Astrocyte (in vitro differentiated cells and primary cell): ENCODE measurements at regions not wholly inside any gene's neighbourhood (a gene's known extent, or its start where the extent isn't known, plus 50 kb on each side); places are given as distances from the start of the nearest gene placed in this dataset.
"Not testable (repeated sequence)": the region's sequence is repeated elsewhere in the genome, so short reads cannot be mapped to it uniquely, and the experiment has no call there.

Source experiments
- DNase-seq: peaks from one replicate; pipeline ENCODE4 v3.0.0-alpha.2; 2010; ENCODE audit warnings: low read depth
- FAIRE-seq: peaks from 2 replicates; lab custom pipeline; 2011; peaks lifted over from hg19 to GRCh38; lab: Jason Lieb, UNC
- H2AFZ ChIP-seq: 2 replicates; pipeline ENCODE4 v1.6.0; 2012; ENCODE audit warnings: low read depth, low read length, inconsistent platforms
- H3K27ac ChIP-seq: 2 replicates; pipeline ENCODE4 v1.5.1; 2011; ENCODE audit warnings: low read depth, low read length, inconsistent platforms
- H3K27me3 ChIP-seq: 2 replicates; pipeline ENCODE4 v1.6.0; 2011; ENCODE audit warnings: low read length, inconsistent platforms; ENCODE audit not compliant: insufficient read depth
- H3K36me3 ChIP-seq: 2 replicates; pipeline ENCODE4 v1.5.1; 2011; ENCODE audit warnings: low read length, inconsistent platforms; ENCODE audit not compliant: insufficient read depth
- H3K4me1 ChIP-seq: 2 replicates; pipeline ENCODE4 v1.5.1; 2011; ENCODE audit warnings: low read length, inconsistent platforms; ENCODE audit not compliant: insufficient read depth
- H3K4me2 ChIP-seq: 2 replicates; pipeline ENCODE4 v1.6.0; 2012; ENCODE audit warnings: low read length, inconsistent platforms
- H3K4me3 ChIP-seq: 2 replicates; pipeline ENCODE4 v1.5.1; 2011; ENCODE audit warnings: low read depth, mild to moderate bottlenecking, low read length, inconsistent platforms; ENCODE audit not compliant: insufficient read depth
- H3K79me2 ChIP-seq: 2 replicates; pipeline ENCODE4 v1.6.0; 2012; ENCODE audit warnings: mild to moderate bottlenecking, low read length, inconsistent platforms; ENCODE audit not compliant: insufficient read depth
- H3K9ac ChIP-seq: 2 replicates; pipeline ENCODE4 v1.6.0; 2012; ENCODE audit warnings: mild to moderate bottlenecking, low read length, inconsistent platforms
- H3K9me3 ChIP-seq: 2 replicates; pipeline ENCODE4 v1.5.1; 2012; ENCODE audit warnings: low read depth, mild to moderate bottlenecking, low read length, inconsistent platforms; ENCODE audit not compliant: insufficient read depth
- H4K20me1 ChIP-seq: 2 replicates; pipeline ENCODE4 v1.6.0; 2012; ENCODE audit warnings: low read length, inconsistent platforms; ENCODE audit not compliant: insufficient read depth
- H3K27ac Mint-ChIP-seq: one replicate; pipeline ENCODE4 v1.8.0; 2021; ENCODE audit warnings: mild to moderate bottlenecking, mixed read lengths; ENCODE audit not compliant: unreplicated experiment
- H3K27me3 Mint-ChIP-seq: one replicate; pipeline ENCODE4 v1.8.0; 2021; ENCODE audit warnings: low read depth, mixed read lengths; ENCODE audit not compliant: unreplicated experiment
- H3K36me3 Mint-ChIP-seq: one replicate; pipeline ENCODE4 v1.8.0; 2021; ENCODE audit warnings: low read depth, mixed read lengths; ENCODE audit not compliant: unreplicated experiment
- H3K4me1 Mint-ChIP-seq: one replicate; pipeline ENCODE4 v1.8.0; 2021; ENCODE audit warnings: low read depth, mixed read lengths; ENCODE audit not compliant: unreplicated experiment
- H3K4me3 Mint-ChIP-seq: one replicate; pipeline ENCODE4 v1.8.0; 2021; ENCODE audit warnings: mild to moderate bottlenecking, moderate library complexity, mixed read lengths; ENCODE audit not compliant: unreplicated experiment
- H3K9me3 Mint-ChIP-seq: one replicate; pipeline ENCODE4 v1.8.0; 2021; ENCODE audit warnings: mild to moderate bottlenecking, mixed read lengths; ENCODE audit not compliant: unreplicated experiment
- CTCF ChIP-seq: IDR thresholded peaks from 2 replicates; pipeline ENCODE4 v1.5.1; 2011; ENCODE audit warnings: low read depth, mild to moderate bottlenecking, inconsistent platforms, low read length, moderate library complexity; ENCODE audit not compliant: insufficient read depth
- EZH2 ChIP-seq: IDR thresholded peaks from 2 replicates; pipeline ENCODE4 v1.6.1; 2012; ENCODE audit warnings: mild to moderate bottlenecking, low read length, inconsistent platforms; ENCODE audit not compliant: insufficient read depth

DNA sequence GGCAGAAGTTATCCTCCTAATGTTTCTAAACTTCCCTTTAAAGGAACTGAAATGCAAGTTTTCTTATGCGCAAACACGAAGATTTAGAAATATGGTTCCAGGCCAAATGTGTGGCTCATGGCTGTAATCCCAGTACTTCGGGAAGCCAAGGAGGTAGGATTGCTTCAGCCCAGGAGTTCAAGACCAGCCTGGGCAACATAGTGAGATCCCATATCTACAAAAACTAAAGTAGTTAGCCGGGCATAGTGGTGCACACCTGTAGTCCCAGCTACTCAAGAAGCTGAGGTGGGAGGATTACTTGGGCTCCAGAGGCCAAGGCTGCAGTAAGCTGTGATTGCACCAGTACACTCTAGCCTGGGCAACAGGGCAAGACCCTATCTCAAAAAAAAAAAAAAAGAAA lies 95.8 kb upstream of the SCAF8 start:
- no peaks in the 10 kb centered on the region for H3K36me3 Mint-ChIP-seq
- peaks cover 2% of the 10 kb centered on the region for H3K9me3 Mint-ChIP-seq
- FAIRE-seq (no peak), DNase-seq (no peak)
- Histone ChIP-seq H3K4me2 (no peak overlapping the region), H2AFZ (no peak overlapping the region), H3K4me1 (no peaks in the 10 kb centered on the region), H3K9me3 (no peaks in the 10 kb centered on the region), H3K79me2 (no peaks in the 10 kb centered on the region), H3K4me3 (no peak overlapping the region), H3K9ac (no peak overlapping the region), H4K20me1 (no peaks in the 10 kb centered on the region), H3K27me3 (no peaks in the 10 kb centered on the region), H3K27ac (no peak overlapping the region), H3K36me3 (no peaks in the 10 kb centered on the region)
- H3K27ac Mint-ChIP-seq = no peak overlapping the region
- H3K4me1 Mint-ChIP-seq = no peaks in the 10 kb centered on the region
- TF ChIP-seq EZH2 = no peak
- H3K27me3 Mint-ChIP-seq = no peaks in the 10 kb centered on the region
- no peak overlapping the region for H3K4me3 Mint-ChIP-seq

DNA sequence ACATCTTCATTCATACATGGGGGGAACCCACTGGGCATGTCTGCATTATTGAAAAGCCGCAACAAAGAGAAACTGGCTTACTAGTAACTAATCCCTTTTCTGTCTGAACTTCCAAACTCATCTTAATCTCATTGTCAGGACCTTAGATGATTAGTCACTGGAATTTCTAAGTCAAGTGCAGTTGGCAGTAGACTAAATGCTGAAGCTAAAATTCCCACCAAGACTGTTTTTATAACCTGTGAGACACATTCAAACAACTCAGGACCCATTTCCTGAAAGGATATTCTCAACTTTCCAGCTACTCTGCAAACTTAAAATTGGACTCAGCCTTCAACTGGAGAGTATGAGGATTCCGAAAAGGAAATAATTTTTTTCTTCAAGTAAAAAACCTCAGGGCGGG lies 94.8 kb upstream of the SCAF8 start:
- Mint-ChIP-seq H3K27ac (no peak overlapping the region), H3K36me3 (no peaks in the 10 kb centered on the region), H3K4me3 (no peak overlapping the region), H3K27me3 (no peaks in the 10 kb centered on the region), H3K4me1 (no peaks in the 10 kb centered on the region), H3K9me3 (peaks cover 2% of the 10 kb centered on the region)
- Histone ChIP-seq H3K9ac (no peak overlapping the region), H3K36me3 (no peaks in the 10 kb centered on the region), H3K27me3 (no peaks in the 10 kb centered on the region), H3K4me2 (peak overlapping the region; percentile 32), H3K4me1 (no peaks in the 10 kb centered on the region), H4K20me1 (no peaks in the 10 kb centered on the region), H3K4me3 (no peak overlapping the region), H3K27ac (no peak overlapping the region), H2AFZ (no peak overlapping the region), H3K79me2 (no peaks in the 10 kb centered on the region), H3K9me3 (no peaks in the 10 kb centered on the region)
- FAIRE-seq (peak; percentile 9), DNase-seq (peak; percentile 80)
- TF ChIP-seq CTCF (no peak), EZH2 (no peak)

DNA sequence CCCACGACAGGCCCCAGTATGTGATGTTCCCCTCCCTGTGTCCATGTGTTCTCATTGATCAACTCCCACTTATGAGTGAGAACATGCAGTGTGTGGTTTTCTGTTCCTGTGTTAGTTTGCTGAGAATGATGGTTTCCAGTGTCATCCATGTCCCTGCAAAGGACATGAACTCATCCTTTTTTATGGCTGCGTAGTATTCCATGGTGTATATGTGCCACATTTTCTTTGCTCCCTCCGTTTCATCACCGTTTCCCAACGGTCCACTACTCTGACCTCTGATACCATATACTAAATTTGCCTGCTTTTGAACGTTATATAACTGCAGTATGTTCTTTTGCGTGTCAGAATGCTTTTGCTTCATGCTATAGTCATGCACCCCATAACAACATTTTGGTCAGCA lies 94.0 kb upstream of the SCAF8 start:
- H3K27me3 ChIP-seq, H3K4me3 ChIP-seq, FAIRE-seq, H3K27ac Mint-ChIP-seq, H4K20me1 ChIP-seq, H3K79me2 ChIP-seq, DNase-seq, H3K4me1 ChIP-seq, H3K27me3 Mint-ChIP-seq, H3K36me3 ChIP-seq, H2AFZ ChIP-seq, H3K27ac ChIP-seq, H3K9ac ChIP-seq, H3K4me3 Mint-ChIP-seq, H3K4me1 Mint-ChIP-seq, H3K4me2 ChIP-seq, H3K9me3 ChIP-seq, H3K9me3 Mint-ChIP-seq, H3K36me3 Mint-ChIP-seq: not testable (repeated sequence)
